PFSK-1 (cell line): ENCODE measurements at regions not wholly inside any gene's neighbourhood (a gene's known extent, or its start where the extent isn't known, plus 50 kb on each side); places are given as distances from the start of the nearest gene placed in this dataset.

Source experiments
- FOXP2 ChIP-seq: optimal IDR thresholded peaks from 2 replicates; pipeline ENCODE3; 2011; ENCODE audit warnings: borderline replicate concordance, control low read depth, inconsistent platforms; ENCODE audit not compliant: insufficient read depth; ENCODE audit errors: extremely low read length, extremely low read depth
- POLR2AphosphoS5 ChIP-seq: IDR thresholded peaks from 2 replicates; pipeline ENCODE4 v1.6.1; 2012; ENCODE audit warnings: low read depth, mild to moderate bottlenecking, control low read depth, low read length, moderate library complexity
- REST ChIP-seq, 2 experiments: IDR thresholded peaks; 2 replicates each; pipeline versions ENCODE4 v1.6.1 to v1.8.0; 2011 to 2012; ENCODE audit warnings: low read depth in 2 of 2, low read length in 2 of 2, control low read depth in 1 of 2, inconsistent platforms in 1 of 2, mild to moderate bottlenecking in 1 of 2, moderate library complexity in 1 of 2; ENCODE audit not compliant: insufficient read depth in 1 of 2
- SIN3A ChIP-seq: IDR thresholded peaks from 2 replicates; pipeline ENCODE4 v1.6.1; 2012; ENCODE audit warnings: mild to moderate bottlenecking, low read length, moderate library complexity, borderline replicate concordance; ENCODE audit not compliant: insufficient read depth
- TAF1 ChIP-seq: IDR thresholded peaks from 2 replicates; pipeline ENCODE4 v1.6.1; 2012; ENCODE audit warnings: low read length, control low read depth, borderline replicate concordance; ENCODE audit not compliant: insufficient read depth

- TF ChIP-seq REST (IDR thresholded peaks at IDR 0.05; ENCODE audit: insufficient read depth in 1 of 2, low read depth in 2 of 2, low read length in 2 of 2) (no peak), POLR2AphosphoS5 (no peak), TAF1 (no peak), FOXP2 (no peak), SIN3A (no peak)
Observed at GRCh38 chr13:103273825-103274224, 207.6 kb upstream of the SLC10A2 start.
